NT2/D1 (cell line): ENCODE measurements at regions not wholly inside any gene's neighbourhood (a gene's known extent, or its start where the extent isn't known, plus 50 kb on each side); places are given as distances from the start of the nearest gene placed in this dataset.
"Not testable (repeated sequence)": the region's sequence is repeated elsewhere in the genome, so short reads cannot be mapped to it uniquely, and the experiment has no call there.

Source experiments
- DNase-seq: peaks from one replicate; pipeline ENCODE4 v3.0.0-alpha.2; 2011; ENCODE audit warnings: low read depth, low spot score
- H3K27me3 ChIP-seq: 2 replicates; pipeline ENCODE4 v1.6.0; 2011; ENCODE audit warnings: mild to moderate bottlenecking; ENCODE audit not compliant: insufficient read length, insufficient read depth
- H3K36me3 ChIP-seq: 2 replicates; pipeline ENCODE4 v1.6.1; 2011; ENCODE audit warnings: mild to moderate bottlenecking, low read length, mixed read lengths; ENCODE audit not compliant: insufficient read depth, insufficient read length
- H3K4me1 ChIP-seq: 2 replicates; pipeline ENCODE4 v1.5.1; 2011; ENCODE audit not compliant: insufficient read depth, insufficient read length
- H3K4me3 ChIP-seq: 2 replicates; pipeline ENCODE4 v1.5.1; 2011; ENCODE audit warnings: low read depth; ENCODE audit not compliant: insufficient read length
- H3K9ac ChIP-seq: 2 replicates; pipeline ENCODE4 v1.6.0; 2011; ENCODE audit warnings: low read depth; ENCODE audit not compliant: insufficient read length
- H3K9me3 ChIP-seq: 2 replicates; pipeline ENCODE4 v1.5.1; 2011; ENCODE audit warnings: mild to moderate bottlenecking, low read length; ENCODE audit not compliant: insufficient read depth
- SUZ12 ChIP-seq: IDR thresholded peaks from 2 replicates; pipeline ENCODE4 v1.6.1; 2011; ENCODE audit not compliant: insufficient read length, insufficient read depth; ENCODE audit errors: extremely low read depth
- YY1 ChIP-seq: IDR thresholded peaks from 2 replicates; pipeline ENCODE4 v1.6.1; 2011; ENCODE audit not compliant: insufficient read length, insufficient read depth
- ZNF274 ChIP-seq: IDR thresholded peaks from 2 replicates; pipeline ENCODE4 v1.6.1; 2011; ENCODE audit warnings: mild to moderate bottlenecking, low read depth, low read length

GRCh38 chr4:3374011-3374645, 67.6 kb upstream of the HGFAC start:
- Histone ChIP-seq H3K4me3 (no peak overlapping the region), H3K9ac (no peak overlapping the region), H3K36me3 (peaks cover 27% of the 10 kb centered on the region), H3K9me3 (peaks cover 12% of the 10 kb centered on the region), H3K27me3 (peaks cover 3% of the 10 kb centered on the region), H3K4me1 (peaks cover 12% of the 10 kb centered on the region)
- DNase-seq, result no peak
- TF ChIP-seq ZNF274 (no peak), SUZ12 (no peak), YY1 (no peak)

GRCh38 chr4:3374667-3375066, 67.1 kb upstream of the HGFAC start:
- Histone ChIP-seq H3K9ac (no peak overlapping the region), H3K27me3 (peaks cover 3% of the 10 kb centered on the region), H3K4me1 (peaks cover 8% of the 10 kb centered on the region), H3K9me3 (peaks cover 18% of the 10 kb centered on the region), H3K36me3 (peaks cover 27% of the 10 kb centered on the region), H3K4me3 (no peak overlapping the region)
- no peak for DNase-seq
- TF ChIP-seq YY1 (no peak), ZNF274 (no peak), SUZ12 (no peak)

- Histone ChIP-seq H3K36me3 (peaks cover 27% of the 10 kb centered on the region), H3K4me1 (peaks cover 8% of the 10 kb centered on the region), H3K27me3 (peaks cover 3% of the 10 kb centered on the region), H3K9me3 (peaks cover 28% of the 10 kb centered on the region), H3K9ac (no peak overlapping the region), H3K4me3 (no peak overlapping the region)
- no peak for DNase-seq
- TF ChIP-seq YY1 (no peak), ZNF274 (no peak), SUZ12 (no peak)
Observed at GRCh38 chr4:3375688-3376087, 66.1 kb upstream of the HGFAC start.

GRCh38 chr4:3376266-3376665, 65.5 kb upstream of the HGFAC start:
- Histone ChIP-seq H3K9me3 (peaks cover 34% of the 10 kb centered on the region), H3K4me1 (peaks cover 5% of the 10 kb centered on the region), H3K27me3 (no peaks in the 10 kb centered on the region), H3K4me3 (no peak overlapping the region), H3K9ac (no peak overlapping the region), H3K36me3 (peaks cover 27% of the 10 kb centered on the region)
- TF ChIP-seq ZNF274 (no peak), SUZ12 (no peak), YY1 (no peak)
- no peak for DNase-seq

GRCh38 chr4:3377557-3377956, 64.2 kb upstream of the HGFAC start:
- TF ChIP-seq SUZ12 (no peak), ZNF274 (no peak), YY1 (no peak)

GRCh38 chr4:3380336-3380735, 61.4 kb upstream of the HGFAC start:
- Histone ChIP-seq H3K36me3 (peaks cover 20% of the 10 kb centered on the region), H3K9me3 (peaks cover 39% of the 10 kb centered on the region)
- H3K4me3 ChIP-seq, H3K4me1 ChIP-seq, H3K27me3 ChIP-seq, DNase-seq, H3K9ac ChIP-seq: not testable (repeated sequence)

More at GRCh38 chr4:3377557-3377956, 64.2 kb upstream of the HGFAC start:
- H3K9me3 ChIP-seq, result peaks cover 39% of the 10 kb centered on the region
- no peak overlapping the region for H3K4me3 ChIP-seq
- H3K4me1 ChIP-seq, result peaks cover 3% of the 10 kb centered on the region
- H3K9ac ChIP-seq, result no peak overlapping the region
- no peak for DNase-seq
- peaks cover 27% of the 10 kb centered on the region for H3K36me3 ChIP-seq
- H3K27me3 ChIP-seq, result no peaks in the 10 kb centered on the region

- H3K36me3 ChIP-seq, result peaks cover 13% of the 10 kb centered on the region
- DNase-seq, H3K9ac ChIP-seq, H3K4me1 ChIP-seq, H3K4me3 ChIP-seq, H3K27me3 ChIP-seq: not testable (repeated sequence)
- peaks cover 39% of the 10 kb centered on the region for H3K9me3 ChIP-seq
Observed at GRCh38 chr4:3381208-3381607, 60.6 kb upstream of the HGFAC start.

- Histone ChIP-seq H3K36me3 (peaks cover 3% of the 10 kb centered on the region), H3K4me3 (no peak overlapping the region), H3K27me3 (no peaks in the 10 kb centered on the region), H3K9me3 (peaks cover 39% of the 10 kb centered on the region), H3K9ac (no peak overlapping the region), H3K4me1 (peaks cover 7% of the 10 kb centered on the region)
- TF ChIP-seq ZNF274 (no peak), YY1 (no peak)
- no peak for DNase-seq
Observed at GRCh38 chr4:3382251-3382650, 59.5 kb upstream of the HGFAC start.
